AG04450 (cell line): ENCODE measurements at regions not wholly inside any gene's neighbourhood (a gene's known extent, or its start where the extent isn't known, plus 50 kb on each side); places are given as distances from the start of the nearest gene placed in this dataset.
"Not testable (repeated sequence)": the region's sequence is repeated elsewhere in the genome, so short reads cannot be mapped to it uniquely, and the experiment has no call there.

Source experiments
- CTCF ChIA-PET: fragments of 300-600, 350-600 bp; formaldehyde crosslinking; extraction: SDS; loops from one replicate; lab custom pipeline; 2022; ENCODE audit warnings: antibody characterized with exemption, inconsistent platforms; lab: Charles Lee
- POLR2A ChIA-PET: fragments of 350-600 bp; formaldehyde crosslinking; extraction: SDS; loops from one replicate; lab custom pipeline; 2021; ENCODE audit warnings: antibody characterized with exemption, inconsistent platforms; lab: Yijun Ruan, JAX
- DNase-seq: peaks from one replicate; pipeline ENCODE4 v3.0.0-alpha.2; 2011; ENCODE audit warnings: low read depth, low spot score
- H3K27ac ChIP-seq: one replicate; pipeline ENCODE4 v1.5.1; 2012; ENCODE audit warnings: low read depth, low read length, control low read depth
- H3K27me3 ChIP-seq: one replicate; pipeline ENCODE4 v1.6.0; 2012; ENCODE audit warnings: low read length; ENCODE audit not compliant: control insufficient read depth, insufficient read depth
- H3K4me3 ChIP-seq: 2 replicates; pipeline ENCODE4 v1.5.1; 2011; ENCODE audit warnings: mild to moderate bottlenecking, low read depth, low read length, control low read depth
- H3K9me3 ChIP-seq: 2 replicates; pipeline ENCODE4 v1.5.1; 2012; ENCODE audit warnings: low read length; ENCODE audit not compliant: control insufficient read depth, insufficient read depth
- CTCF ChIP-seq: IDR thresholded peaks from 2 replicates; pipeline ENCODE4 v1.5.1; 2011; ENCODE audit warnings: low read depth, low read length, control low read depth, inconsistent platforms

GRCh38 chr15:87557881-87558280, 698.7 kb downstream of the NTRK3 start:
- no peak overlapping the region for H3K27ac ChIP-seq
- CTCF ChIA-PET = no interaction called here
- H3K27me3 ChIP-seq = no peaks in the 10 kb centered on the region
- no peak for TF ChIP-seq CTCF
- no peak for DNase-seq
- H3K4me3 ChIP-seq = no peak overlapping the region
- H3K9me3 ChIP-seq = no peaks in the 10 kb centered on the region
- POLR2A ChIA-PET = no interaction called here

GRCh38 chr15:87556886-87557285, 699.7 kb downstream of the NTRK3 start:
- POLR2A ChIA-PET = no interaction called here
- no peak for TF ChIP-seq CTCF

GRCh38 chr15:87549860-87550259, 706.7 kb downstream of the NTRK3 start:
- Histone ChIP-seq H3K4me3 (no peak overlapping the region), H3K9me3 (no peaks in the 10 kb centered on the region), H3K27ac (no peak overlapping the region), H3K27me3 (no peaks in the 10 kb centered on the region)
- no peak for DNase-seq
- no peak for TF ChIP-seq CTCF
- CTCF ChIA-PET = no interaction called here
- POLR2A ChIA-PET = no interaction called here

More at GRCh38 chr15:87556886-87557285, 699.7 kb downstream of the NTRK3 start:
- DNase-seq = no peak
- CTCF ChIA-PET = no interaction called here
- no peaks in the 10 kb centered on the region for H3K27me3 ChIP-seq
- H3K9me3 ChIP-seq = no peaks in the 10 kb centered on the region
- no peak overlapping the region for H3K27ac ChIP-seq
- no peak overlapping the region for H3K4me3 ChIP-seq

GRCh38 chr15:87549296-87549695, 707.2 kb downstream of the NTRK3 start:
- no peak for TF ChIP-seq CTCF
- Histone ChIP-seq H3K4me3 (no peak overlapping the region), H3K9me3 (no peaks in the 10 kb centered on the region), H3K27me3 (no peaks in the 10 kb centered on the region), H3K27ac (no peak overlapping the region)
- ChIA-PET CTCF (no interaction called here), POLR2A (no interaction called here)
- DNase-seq = no peak

GRCh38 chr15:87548590-87548989, 707.9 kb downstream of the NTRK3 start:
- H3K4me3 ChIP-seq, DNase-seq, H3K9me3 ChIP-seq, CTCF ChIA-PET, H3K27ac ChIP-seq, H3K27me3 ChIP-seq: not testable (repeated sequence)
- POLR2A ChIA-PET = interaction anchor here (0.7 kb wide), 1 partner anchor 55 kb away, joined by 6 read pairs; no protein-coding TSS in a partner anchor
